Activated CD4-positive, CD25-positive, alpha-beta regulatory T cell (primary cell): ENCODE measurements at regions not wholly inside any gene's neighbourhood (a gene's known extent, or its start where the extent isn't known, plus 50 kb on each side); places are given as distances from the start of the nearest gene placed in this dataset.

Source experiments
- DNase-seq, 4 experiments: peaks; one replicate each; lab custom pipeline; 2025; lab: John Stamatoyannopoulos, UW

- DNase-seq, result no peak
Observed at GRCh38 chr12:27179400-27180214, 64.5 kb upstream of the STK38L start.

DNA sequence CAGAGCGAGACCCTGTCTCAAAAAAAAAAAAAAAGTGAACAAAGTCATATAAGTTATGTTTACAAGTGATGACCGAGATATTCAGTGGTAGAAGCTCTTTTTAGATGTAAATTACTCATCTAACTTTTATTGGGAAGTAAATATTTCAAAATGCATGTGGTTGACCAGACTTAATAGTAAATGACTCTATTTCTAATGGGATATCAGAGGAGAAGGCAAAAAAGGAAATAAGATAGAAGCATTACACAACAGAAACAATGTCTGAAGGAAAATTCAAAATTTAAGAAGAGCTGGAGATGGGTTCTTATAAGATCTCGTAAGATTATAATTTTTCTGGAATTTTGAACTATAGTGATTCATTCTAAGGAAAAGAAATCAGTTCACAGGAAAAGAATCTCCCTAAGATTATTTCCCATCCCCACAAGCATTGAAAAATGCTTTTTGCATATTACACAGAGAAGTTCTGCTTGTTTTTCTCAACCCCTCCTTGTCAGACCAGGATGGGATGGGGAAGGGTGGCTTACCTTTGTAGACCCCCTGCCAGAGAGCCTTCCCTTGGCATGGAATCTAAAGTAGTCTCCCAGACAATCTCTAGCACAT, 63.1 kb upstream of the STK38L start:
- DNase-seq, result no peak

DNA sequence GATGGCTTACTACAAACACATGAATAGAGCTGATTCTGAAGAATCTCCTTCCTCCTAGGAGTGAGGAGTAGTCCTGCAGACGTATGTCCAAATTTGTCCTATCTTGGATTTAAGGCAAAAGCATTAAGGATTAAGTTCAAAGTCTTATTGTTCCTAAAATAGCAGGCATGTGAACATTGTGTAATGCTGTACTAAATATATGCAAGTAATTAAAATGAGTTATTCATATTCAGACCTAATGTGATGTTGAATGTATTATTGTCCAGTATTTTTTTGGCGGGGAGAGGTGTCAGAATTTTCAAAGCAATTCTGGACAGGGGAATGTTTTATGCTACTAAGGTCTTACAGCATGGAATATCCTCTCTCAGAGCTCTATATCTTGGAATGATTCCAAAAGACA, 60.7 kb upstream of the STK38L start:
- DNase-seq, result no peak

- no peak for DNase-seq
Observed at GRCh38 chr12:27185234-27186021, 58.7 kb upstream of the STK38L start.

DNA sequence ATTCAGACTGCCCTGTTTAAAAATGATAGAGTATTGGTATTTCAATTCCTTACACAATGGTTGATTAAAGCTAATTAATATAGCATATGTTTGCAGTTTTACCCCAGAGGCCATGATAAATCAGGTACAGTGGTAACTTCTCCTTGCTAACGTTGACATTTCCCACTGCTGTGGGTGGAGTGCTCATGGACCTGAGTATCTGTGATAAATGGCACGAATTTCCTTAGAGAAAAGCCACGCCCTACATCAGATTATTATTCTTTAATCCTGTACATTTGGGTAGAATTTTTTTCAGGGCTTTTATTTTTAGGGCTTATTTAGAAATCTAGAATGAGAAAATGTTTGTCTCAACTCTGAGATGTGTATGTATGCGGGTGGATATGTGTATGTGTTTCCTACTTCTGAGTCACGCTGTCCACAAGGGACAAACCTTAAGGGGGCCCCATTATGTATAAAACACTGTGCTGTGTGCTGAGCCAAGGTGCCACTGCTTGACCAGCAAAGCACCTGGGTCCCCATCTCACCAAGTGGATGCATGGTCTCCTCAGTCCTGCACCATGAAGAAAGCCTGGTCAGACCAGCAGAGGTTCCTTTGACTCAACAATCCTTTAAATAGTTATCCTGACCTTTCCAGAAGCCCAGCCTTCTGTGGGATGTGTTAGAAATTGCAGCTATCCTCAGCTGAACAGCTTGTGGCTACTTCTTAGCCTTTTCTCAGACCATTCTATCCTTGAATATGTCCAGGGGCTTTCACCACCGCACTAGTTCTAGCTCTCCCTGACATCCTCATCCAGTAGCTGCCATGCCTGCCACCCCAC, 57.9 kb upstream of the STK38L start:
- no peak for DNase-seq

- DNase-seq, result no peak
Observed at GRCh38 chr12:27187697-27188096, 56.4 kb upstream of the STK38L start.

- DNase-seq, result no peak
Observed at GRCh38 chr12:27190761-27191160, 53.3 kb upstream of the STK38L start.

GRCh38 chr12:27191531-27191930, 52.6 kb upstream of the STK38L start:
- DNase-seq, result no peak

DNA sequence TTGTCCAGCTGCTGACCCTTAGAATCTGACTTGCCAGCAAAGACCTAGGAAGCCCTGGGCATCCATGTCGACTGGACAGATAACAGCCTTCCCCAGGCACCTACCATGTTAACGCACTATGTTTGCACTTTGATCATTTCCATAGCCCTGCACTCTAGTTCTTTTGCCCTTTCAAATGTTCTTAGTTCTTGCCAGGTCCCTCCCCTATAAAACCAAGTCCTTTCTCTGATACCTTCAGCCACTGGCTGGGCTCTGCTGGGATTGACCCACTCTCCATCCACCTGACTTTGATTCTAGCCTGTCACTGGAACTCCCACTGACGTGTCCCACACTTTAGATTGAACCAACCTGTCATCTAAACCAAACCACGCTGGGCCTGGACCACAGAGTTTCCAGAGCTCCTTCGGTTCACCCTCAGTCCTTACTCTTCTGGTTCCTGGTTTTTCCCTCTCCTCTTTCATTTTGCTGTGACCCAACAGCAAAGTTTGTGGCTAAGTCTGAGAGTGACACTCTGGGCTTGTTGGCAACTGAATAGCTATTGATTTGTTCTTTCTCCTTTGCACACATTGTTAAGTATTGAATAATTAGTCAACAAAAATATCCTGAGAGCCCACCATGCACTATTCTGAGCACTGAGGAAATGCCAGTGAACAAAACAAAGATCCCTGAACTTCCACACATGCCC, 51.8 kb upstream of the STK38L start:
- DNase-seq, result no peak

GRCh38 chr12:27193106-27193505, 51.0 kb upstream of the STK38L start:
- no peak for DNase-seq

GRCh38 chr12:27193854-27194544, 50.1 kb upstream of the STK38L start:
- DNase-seq, result no peak
